ENCODE measurements at regions not wholly inside any gene's neighbourhood (a gene's known extent, or its start where the extent isn't known, plus 50 kb on each side); places are given as distances from the start of the nearest gene placed in this dataset.

DNA sequence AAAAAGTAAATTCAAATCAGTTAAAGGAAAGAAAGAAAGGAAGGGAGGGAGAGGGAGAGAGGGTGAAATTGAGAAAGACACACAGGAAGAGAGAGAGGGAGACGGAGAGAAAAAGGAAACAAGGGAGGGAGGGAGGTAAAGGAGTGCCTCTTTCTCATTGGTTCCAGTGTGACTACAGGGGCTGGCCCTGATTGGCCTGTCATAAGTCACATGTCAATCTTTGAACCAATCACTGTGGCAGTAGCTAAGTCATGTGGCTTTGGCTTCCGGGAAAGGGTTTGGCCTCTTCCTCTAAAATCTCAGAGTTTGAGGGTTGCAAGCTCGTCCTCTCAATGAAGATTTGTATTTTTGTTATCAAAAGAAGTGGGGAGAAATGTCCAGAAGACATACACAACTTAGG, 150.2 kb downstream of the RAB11FIP2 start:
- TF ChIP-seq, protein P1, sequence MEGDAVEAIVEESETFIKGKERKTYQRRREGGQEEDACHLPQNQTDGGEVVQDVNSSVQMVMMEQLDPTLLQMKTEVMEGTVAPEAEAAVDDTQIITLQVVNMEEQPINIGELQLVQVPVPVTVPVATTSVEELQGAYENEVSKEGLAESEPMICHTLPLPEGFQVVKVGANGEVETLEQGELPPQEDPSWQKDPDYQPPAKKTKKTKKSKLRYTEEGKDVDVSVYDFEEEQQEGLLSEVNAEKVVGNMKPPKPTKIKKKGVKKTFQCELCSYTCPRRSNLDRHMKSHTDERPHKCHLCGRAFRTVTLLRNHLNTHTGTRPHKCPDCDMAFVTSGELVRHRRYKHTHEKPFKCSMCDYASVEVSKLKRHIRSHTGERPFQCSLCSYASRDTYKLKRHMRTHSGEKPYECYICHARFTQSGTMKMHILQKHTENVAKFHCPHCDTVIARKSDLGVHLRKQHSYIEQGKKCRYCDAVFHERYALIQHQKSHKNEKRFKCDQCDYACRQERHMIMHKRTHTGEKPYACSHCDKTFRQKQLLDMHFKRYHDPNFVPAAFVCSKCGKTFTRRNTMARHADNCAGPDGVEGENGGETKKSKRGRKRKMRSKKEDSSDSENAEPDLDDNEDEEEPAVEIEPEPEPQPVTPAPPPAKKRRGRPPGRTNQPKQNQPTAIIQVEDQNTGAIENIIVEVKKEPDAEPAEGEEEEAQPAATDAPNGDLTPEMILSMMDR (IDR thresholded peaks at IDR 0.05 in 2 of 3, conservative IDR thresholded peaks at IDR 0.05 in 1 of 3; ENCODE audit: borderline replicate concordance in 1 of 3, insufficient read depth in 1 of 3, low read depth in 2 of 3, low read length in 2 of 3): no peak
- TF ChIP-seq YY1 (IDR thresholded peaks at IDR 0.05; ENCODE audit: extremely low read depth, insufficient replicate concordance, low read depth, low read length): no peak
- no peak for TF ChIP-seq SRF (IDR thresholded peaks at IDR 0.05; ENCODE audit: low read depth)
- no peak for TF ChIP-seq SIN3A (IDR thresholded peaks at IDR 0.05; ENCODE audit: low read depth)
- TF ChIP-seq, protein P2, sequence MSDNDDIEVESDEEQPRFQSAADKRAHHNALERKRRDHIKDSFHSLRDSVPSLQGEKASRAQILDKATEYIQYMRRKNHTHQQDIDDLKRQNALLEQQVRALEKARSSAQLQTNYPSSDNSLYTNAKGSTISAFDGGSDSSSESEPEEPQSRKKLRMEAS (IDR thresholded peaks at IDR 0.05): no peak
